Osteoblast (primary cell): ENCODE measurements at regions not wholly inside any gene's neighbourhood (a gene's known extent, or its start where the extent isn't known, plus 50 kb on each side); places are given as distances from the start of the nearest gene placed in this dataset.
A peak's percentile ranks its signal among the peaks of the same experiment; 100 is the strongest.

Experiments used
- DNase-seq: peaks from one replicate; pipeline ENCODE4 v3.0.0; 2011; ENCODE audit warnings: low spot score, mixed read lengths; ENCODE audit not compliant: insufficient read length; ENCODE audit errors: missing footprints
- H2AFZ ChIP-seq: 2 replicates; pipeline ENCODE4 v1.6.0; 2011; ENCODE audit warnings: mild to moderate bottlenecking, low read length
- H3K27ac ChIP-seq: 2 replicates; pipeline ENCODE4 v1.5.1; 2011; ENCODE audit warnings: mild to moderate bottlenecking, low read depth, low read length, moderate library complexity
- H3K27me3 ChIP-seq: 2 replicates; pipeline ENCODE4 v1.6.0; 2012; ENCODE audit warnings: mild to moderate bottlenecking, control low read depth, inconsistent platforms, low read length, moderate library complexity; ENCODE audit not compliant: insufficient read depth
- H3K36me3 ChIP-seq: 2 replicates; pipeline ENCODE4 v1.5.1; 2011; ENCODE audit warnings: mild to moderate bottlenecking, low read length, control low read depth, moderate library complexity; ENCODE audit not compliant: insufficient read depth
- H3K4me1 ChIP-seq: 2 replicates; pipeline ENCODE4 v1.5.1; 2011; ENCODE audit warnings: mild to moderate bottlenecking, low read length, control low read depth, moderate library complexity; ENCODE audit not compliant: insufficient read depth
- H3K4me2 ChIP-seq: 2 replicates; pipeline ENCODE4 v1.6.0; 2011; ENCODE audit warnings: mild to moderate bottlenecking, low read length; ENCODE audit not compliant: insufficient read depth
- H3K4me3 ChIP-seq: fragments of 200-600 bp; sonication (generic); 3 replicates; pipeline ENCODE4 v1.5.1; 2012; ENCODE audit warnings: mild to moderate bottlenecking, low read length, inconsistent platforms; ENCODE audit not compliant: insufficient read depth
- H3K79me2 ChIP-seq: 2 replicates; pipeline ENCODE4 v1.6.0; 2012; ENCODE audit warnings: mild to moderate bottlenecking, low read length, control low read depth, inconsistent platforms; ENCODE audit not compliant: insufficient read depth
- H3K9me3 ChIP-seq: 2 replicates; pipeline ENCODE4 v1.5.1; 2011; ENCODE audit warnings: low read depth, low read length, control low read depth
- H4K20me1 ChIP-seq: 2 replicates; pipeline ENCODE4 v1.6.0; 2012; ENCODE audit warnings: mild to moderate bottlenecking, low read length, control low read depth; ENCODE audit not compliant: insufficient read depth
- TF ChIP-seq, protein P1 (sequence below): IDR thresholded peaks from 2 replicates; pipeline ENCODE4 v1.5.1; 2011; ENCODE audit warnings: mild to moderate bottlenecking, low read depth, low read length, moderate library complexity; ENCODE audit errors: extremely low read depth

DNA sequence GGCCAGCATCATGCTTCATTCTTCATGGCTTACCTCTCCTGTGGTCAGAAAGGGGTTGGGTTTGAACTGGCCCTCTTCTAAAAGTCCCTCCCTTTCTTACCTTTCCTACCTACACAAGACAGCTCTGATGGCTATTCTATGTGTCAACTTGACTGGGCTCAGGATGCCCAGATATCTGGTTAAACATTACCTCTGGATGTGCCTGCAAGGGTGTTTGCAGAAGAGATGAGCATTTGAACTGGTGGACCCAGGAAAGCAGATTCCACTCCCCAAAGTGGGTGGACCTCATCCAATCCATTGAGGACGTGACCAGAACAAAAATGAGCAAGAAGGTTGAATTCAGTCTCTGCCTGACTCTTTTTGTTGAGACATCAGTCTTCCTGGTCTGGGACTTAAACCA is 79.0 kb upstream of the TCF7L2 start:
- H4K20me1 ChIP-seq: no peaks in the 10 kb centered on the region
- no peak overlapping the region for H3K4me3 ChIP-seq
- H3K4me2 ChIP-seq: no peak overlapping the region
- no peaks in the 10 kb centered on the region for H3K9me3 ChIP-seq
- H2AFZ ChIP-seq: no peak overlapping the region
- TF ChIP-seq, protein P1, sequence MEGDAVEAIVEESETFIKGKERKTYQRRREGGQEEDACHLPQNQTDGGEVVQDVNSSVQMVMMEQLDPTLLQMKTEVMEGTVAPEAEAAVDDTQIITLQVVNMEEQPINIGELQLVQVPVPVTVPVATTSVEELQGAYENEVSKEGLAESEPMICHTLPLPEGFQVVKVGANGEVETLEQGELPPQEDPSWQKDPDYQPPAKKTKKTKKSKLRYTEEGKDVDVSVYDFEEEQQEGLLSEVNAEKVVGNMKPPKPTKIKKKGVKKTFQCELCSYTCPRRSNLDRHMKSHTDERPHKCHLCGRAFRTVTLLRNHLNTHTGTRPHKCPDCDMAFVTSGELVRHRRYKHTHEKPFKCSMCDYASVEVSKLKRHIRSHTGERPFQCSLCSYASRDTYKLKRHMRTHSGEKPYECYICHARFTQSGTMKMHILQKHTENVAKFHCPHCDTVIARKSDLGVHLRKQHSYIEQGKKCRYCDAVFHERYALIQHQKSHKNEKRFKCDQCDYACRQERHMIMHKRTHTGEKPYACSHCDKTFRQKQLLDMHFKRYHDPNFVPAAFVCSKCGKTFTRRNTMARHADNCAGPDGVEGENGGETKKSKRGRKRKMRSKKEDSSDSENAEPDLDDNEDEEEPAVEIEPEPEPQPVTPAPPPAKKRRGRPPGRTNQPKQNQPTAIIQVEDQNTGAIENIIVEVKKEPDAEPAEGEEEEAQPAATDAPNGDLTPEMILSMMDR: no peak
- H3K79me2 ChIP-seq: no peaks in the 10 kb centered on the region
- no peak overlapping the region for H3K27ac ChIP-seq
- H3K36me3 ChIP-seq: no peaks in the 10 kb centered on the region
- no peak for DNase-seq
- no peaks in the 10 kb centered on the region for H3K27me3 ChIP-seq
- H3K4me1 ChIP-seq: peaks cover 5% of the 10 kb centered on the region

GRCh38 chr10:112872728-112873127 is 77.3 kb upstream of the TCF7L2 start:
- DNase-seq: no peak
- Histone ChIP-seq H3K79me2 (no peaks in the 10 kb centered on the region), H3K4me1 (peaks cover 7% of the 10 kb centered on the region), H2AFZ (no peak overlapping the region), H3K4me2 (no peak overlapping the region), H3K27me3 (peaks cover 1% of the 10 kb centered on the region), H3K36me3 (no peaks in the 10 kb centered on the region), H3K9me3 (no peaks in the 10 kb centered on the region), H3K4me3 (no peak overlapping the region), H4K20me1 (no peaks in the 10 kb centered on the region), H3K27ac (no peak overlapping the region)
- TF ChIP-seq, protein P1: peak; percentile 27

- no peaks in the 10 kb centered on the region for H3K9me3 ChIP-seq
- no peak overlapping the region for H3K4me3 ChIP-seq
- no peak overlapping the region for H3K4me2 ChIP-seq
Observed at GRCh38 chr10:112873541-112873940, 76.5 kb upstream of the TCF7L2 start.

GRCh38 chr10:112874982-112875381 is 75.1 kb upstream of the TCF7L2 start:
- Histone ChIP-seq H3K9me3 (no peaks in the 10 kb centered on the region), H4K20me1 (no peaks in the 10 kb centered on the region), H3K4me2 (no peak overlapping the region), H3K4me1 (peaks cover 7% of the 10 kb centered on the region), H3K27ac (no peak overlapping the region), H3K36me3 (no peaks in the 10 kb centered on the region), H3K4me3 (no peak overlapping the region), H3K27me3 (peaks cover 4% of the 10 kb centered on the region), H3K79me2 (no peaks in the 10 kb centered on the region), H2AFZ (no peak overlapping the region)
- TF ChIP-seq, protein P1: no peak
- no peak for DNase-seq

More at GRCh38 chr10:112873541-112873940, 76.5 kb upstream of the TCF7L2 start:
- no peak overlapping the region for H2AFZ ChIP-seq
- H3K4me1 ChIP-seq: peaks cover 7% of the 10 kb centered on the region
- no peaks in the 10 kb centered on the region for H3K36me3 ChIP-seq
- no peak for DNase-seq
- TF ChIP-seq, protein P1: no peak
- peaks cover 4% of the 10 kb centered on the region for H3K27me3 ChIP-seq
- H3K27ac ChIP-seq: no peak overlapping the region
- H3K79me2 ChIP-seq: no peaks in the 10 kb centered on the region
- H4K20me1 ChIP-seq: no peaks in the 10 kb centered on the region
